ENCODE measurements at regions not wholly inside any gene's neighbourhood (a gene's known extent, or its start where the extent isn't known, plus 50 kb on each side); places are given as distances from the start of the nearest gene placed in this dataset.

DNA sequence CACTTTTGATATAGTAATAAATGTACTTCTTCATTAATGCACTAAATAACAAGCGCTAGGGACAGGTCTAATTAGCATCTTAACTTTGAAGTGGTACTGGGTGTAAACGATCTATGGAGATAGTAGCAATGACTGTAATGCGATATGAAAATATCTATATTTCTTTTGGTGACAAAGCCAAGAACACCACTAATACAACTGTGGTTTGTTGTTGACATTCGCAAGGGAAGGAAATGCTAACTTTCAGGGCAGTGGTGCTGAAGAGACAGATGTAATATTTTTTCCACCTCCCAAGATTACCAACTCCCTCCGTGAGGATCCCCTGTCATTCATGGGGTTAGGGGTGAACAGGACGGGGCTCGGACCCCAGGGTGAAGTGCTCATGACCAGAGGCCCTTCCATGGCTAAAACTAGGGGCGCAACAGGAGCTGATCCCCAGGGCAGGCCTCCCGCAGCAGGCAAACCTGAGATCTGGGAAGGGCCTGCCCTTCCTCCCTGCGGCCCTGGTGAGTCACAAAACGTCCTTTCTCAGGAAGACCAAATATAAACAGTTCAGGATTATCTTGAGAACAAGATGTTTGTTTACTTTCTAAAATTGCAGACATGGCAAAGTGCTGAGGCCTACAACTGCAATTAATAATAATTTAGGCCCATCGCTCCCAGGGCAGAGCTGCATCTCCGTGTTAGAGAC is 65.0 kb upstream of the TOX2 start:
- TF ChIP-seq, protein P1, sequence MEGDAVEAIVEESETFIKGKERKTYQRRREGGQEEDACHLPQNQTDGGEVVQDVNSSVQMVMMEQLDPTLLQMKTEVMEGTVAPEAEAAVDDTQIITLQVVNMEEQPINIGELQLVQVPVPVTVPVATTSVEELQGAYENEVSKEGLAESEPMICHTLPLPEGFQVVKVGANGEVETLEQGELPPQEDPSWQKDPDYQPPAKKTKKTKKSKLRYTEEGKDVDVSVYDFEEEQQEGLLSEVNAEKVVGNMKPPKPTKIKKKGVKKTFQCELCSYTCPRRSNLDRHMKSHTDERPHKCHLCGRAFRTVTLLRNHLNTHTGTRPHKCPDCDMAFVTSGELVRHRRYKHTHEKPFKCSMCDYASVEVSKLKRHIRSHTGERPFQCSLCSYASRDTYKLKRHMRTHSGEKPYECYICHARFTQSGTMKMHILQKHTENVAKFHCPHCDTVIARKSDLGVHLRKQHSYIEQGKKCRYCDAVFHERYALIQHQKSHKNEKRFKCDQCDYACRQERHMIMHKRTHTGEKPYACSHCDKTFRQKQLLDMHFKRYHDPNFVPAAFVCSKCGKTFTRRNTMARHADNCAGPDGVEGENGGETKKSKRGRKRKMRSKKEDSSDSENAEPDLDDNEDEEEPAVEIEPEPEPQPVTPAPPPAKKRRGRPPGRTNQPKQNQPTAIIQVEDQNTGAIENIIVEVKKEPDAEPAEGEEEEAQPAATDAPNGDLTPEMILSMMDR (IDR thresholded peaks at IDR 0.05), result no peak
- no peak for TF ChIP-seq POLR2A (IDR thresholded peaks at IDR 0.05)
